LNCaP clone FGC (cell line): ENCODE measurements at regions not wholly inside any gene's neighbourhood (a gene's known extent, or its start where the extent isn't known, plus 50 kb on each side); places are given as distances from the start of the nearest gene placed in this dataset.

ENCODE experiments used
- DNase-seq: peaks from one replicate; pipeline ENCODE4 v3.0.0-alpha.2; 2011; ENCODE audit warnings: low read depth
- H3K4me3 ChIP-seq: 2 replicates; pipeline ENCODE4 v1.5.1; 2011; ENCODE audit warnings: mild to moderate bottlenecking, low read depth, low read length, control low read depth
- CTCF ChIP-seq: IDR thresholded peaks from 2 replicates; pipeline ENCODE4 v1.5.1; 2012; ENCODE audit warnings: mild to moderate bottlenecking; ENCODE audit not compliant: control insufficient read depth, insufficient read depth; ENCODE audit errors: extremely low read depth

- H3K4me3 ChIP-seq: no peak overlapping the region
- no peak for TF ChIP-seq CTCF
- DNase-seq: no peak
Measured at GRCh38 chr17:36749493-36749892, 148.1 kb downstream of the MRM1 start.

- no peak overlapping the region for H3K4me3 ChIP-seq
- DNase-seq: no peak
- TF ChIP-seq CTCF: no peak
Measured at GRCh38 chr17:36750316-36750885, 149.0 kb downstream of the MRM1 start.

GRCh38 chr17:36752096-36752888 lies 150.9 kb downstream of the MRM1 start:
- no peak for DNase-seq
- no peak overlapping the region for H3K4me3 ChIP-seq
- no peak for TF ChIP-seq CTCF

- peak; percentile 63 for TF ChIP-seq CTCF
- H3K4me3 ChIP-seq: no peak overlapping the region
- peak; percentile 21 for DNase-seq
Measured at GRCh38 chr17:36755586-36755985, 154.2 kb downstream of the MRM1 start.

- TF ChIP-seq CTCF: no peak
- H3K4me3 ChIP-seq: no peak overlapping the region
- DNase-seq: no peak
Measured at GRCh38 chr17:36756695-36757094, 155.3 kb downstream of the MRM1 start.

- TF ChIP-seq CTCF: no peak
- no peak for DNase-seq
- no peak overlapping the region for H3K4me3 ChIP-seq
Measured at GRCh38 chr17:36760425-36760824, 159.0 kb downstream of the MRM1 start.
